Endothelial cell of umbilical vein (primary cell): ENCODE measurements at regions not wholly inside any gene's neighbourhood (a gene's known extent, or its start where the extent isn't known, plus 50 kb on each side); places are given as distances from the start of the nearest gene placed in this dataset.

Experiments used
- BruUV-seq: library from RNA; stranded (reverse); fragments of 400-500 nt; replicated peaks from 2 replicates; lab custom pipeline; 2021; lab: Mats Ljungman, UMichigan
- CTCF ChIA-PET: fragments of 300-600, 350-600 bp; sonication (Branson Sonifier 250); formaldehyde crosslinking; loops from one replicate; lab custom pipeline; 2021; ENCODE audit warnings: antibody characterized with exemption, inconsistent platforms; lab: Charles Lee
- POLR2A ChIA-PET: fragments of 300-600, 350-600 bp; sonication (Branson Sonifier 250); formaldehyde crosslinking; loops from one replicate; lab custom pipeline; 2021; ENCODE audit warnings: antibody characterized with exemption, inconsistent platforms; lab: Charles Lee
- DNase-seq: peaks from one replicate; pipeline ENCODE4 v3.0.0-alpha.2; 2011; ENCODE audit warnings: low read depth, low spot score
- FAIRE-seq: peaks from 2 replicates; lab custom pipeline; 2011; peaks lifted over from hg19 to GRCh38; lab: Jason Lieb, UNC
- H2AFZ ChIP-seq: 2 replicates; pipeline ENCODE4 v1.6.0; 2012; ENCODE audit warnings: low read depth, low read length, control low read depth, inconsistent platforms
- H3K27ac ChIP-seq: 2 replicates; pipeline ENCODE4 v1.5.1; 2011; ENCODE audit warnings: low read depth, mild to moderate bottlenecking, control low read depth, low read length, moderate library complexity; ENCODE audit not compliant: insufficient read depth
- H3K27me3 ChIP-seq, 2 experiments: 2 replicates each; pipeline versions ENCODE4 v1.6.0 to v1.6.1; 2011; ENCODE audit warnings: low read length in 2 of 2, mixed read lengths in 1 of 2; ENCODE audit not compliant: control insufficient read depth in 2 of 2, insufficient read depth in 2 of 2
- H3K36me3 ChIP-seq, 2 experiments: 2 replicates in 1 of 2; 3 replicates in 1 of 2; pipeline ENCODE4 v1.5.1; 2011; ENCODE audit warnings: low read length in 2 of 2, mild to moderate bottlenecking in 1 of 2, moderate library complexity in 1 of 2; ENCODE audit not compliant: control insufficient read depth in 2 of 2, insufficient read depth in 2 of 2; ENCODE audit errors: extremely low read depth in 1 of 2
- H3K4me1 ChIP-seq: 3 replicates; pipeline ENCODE4 v1.5.1; 2011; ENCODE audit warnings: mild to moderate bottlenecking, low read length; ENCODE audit not compliant: control insufficient read depth, insufficient read depth; ENCODE audit errors: extremely low read depth
- H3K4me2 ChIP-seq: 2 replicates; pipeline ENCODE4 v1.6.1; 2011; ENCODE audit warnings: low read length, control low read depth, mixed read lengths; ENCODE audit not compliant: insufficient read depth
- H3K4me3 ChIP-seq, 3 experiments: fragments of 200-600 bp in 1 of 3; sonication (generic), shearing (Covaris generic) in 1 of 3; replicated peaks in 1 of 3; 2 replicates each; pipeline ENCODE4 v1.5.1; 2011 to 2016; ENCODE audit warnings: control low read depth in 3 of 3, low read length in 3 of 3, mild to moderate bottlenecking in 2 of 3, inconsistent platforms in 1 of 3, low read depth in 1 of 3, moderate library complexity in 1 of 3; ENCODE audit not compliant: insufficient read depth in 1 of 3
- H3K79me2 ChIP-seq: 2 replicates; pipeline ENCODE4 v1.6.0; 2012; ENCODE audit warnings: low read length, inconsistent platforms; ENCODE audit not compliant: control insufficient read depth, insufficient read depth
- H3K9ac ChIP-seq: replicated peaks from 2 replicates; pipeline ENCODE3; 2011; ENCODE audit warnings: low read length, control low read depth; ENCODE audit not compliant: insufficient read depth; ENCODE audit errors: extremely low read depth
- H3K9me1 ChIP-seq: replicated peaks from 3 replicates; pipeline ENCODE4 v1.6.0; 2011; ENCODE audit warnings: mild to moderate bottlenecking, low read length; ENCODE audit not compliant: control insufficient read depth, insufficient read depth; ENCODE audit errors: extremely low read depth
- H3K9me3 ChIP-seq: replicated peaks from 2 replicates; pipeline ENCODE4 v1.5.1; 2012; ENCODE audit warnings: low read length, inconsistent platforms; ENCODE audit not compliant: control insufficient read depth, insufficient read depth
- H4K20me1 ChIP-seq: replicated peaks from 2 replicates; pipeline ENCODE3; 2011; ENCODE audit warnings: mild to moderate bottlenecking, low read length; ENCODE audit not compliant: control insufficient read depth, insufficient read depth; ENCODE audit errors: extremely low read depth
- CTCF ChIP-seq, 2 donors: IDR thresholded peaks; 1 replicate in 1 of 2; 2 replicates in 1 of 2; pipeline ENCODE4 v1.5.1; 2011; ENCODE audit warnings: low read length in 2 of 2, mild to moderate bottlenecking in 2 of 2, moderate library complexity in 2 of 2, control low read depth in 1 of 2, inconsistent platforms in 1 of 2, low read depth in 1 of 2; ENCODE audit not compliant: insufficient read depth in 1 of 2; ENCODE audit errors: extremely low read depth in 1 of 2
- EZH2 ChIP-seq: IDR thresholded peaks from 2 replicates; pipeline ENCODE4 v1.6.1; 2012; ENCODE audit warnings: borderline replicate concordance, low read depth, mild to moderate bottlenecking, moderate library complexity, low read length, inconsistent platforms; ENCODE audit not compliant: severe bottlenecking
- FOS ChIP-seq: IDR thresholded peaks from 2 replicates; pipeline ENCODE4 v1.6.1; 2011; ENCODE audit warnings: mild to moderate bottlenecking, low read length, moderate library complexity, borderline replicate concordance; ENCODE audit not compliant: insufficient read depth
- GATA2 ChIP-seq: IDR thresholded peaks from 2 replicates; pipeline ENCODE4 v1.7.0; 2011; ENCODE audit warnings: low read depth, mild to moderate bottlenecking, moderate library complexity, mixed read lengths, low read length; ENCODE audit not compliant: insufficient read length, insufficient read depth
- JUN ChIP-seq: IDR thresholded peaks from 2 replicates; pipeline ENCODE4 v1.6.1; 2011; ENCODE audit warnings: borderline replicate concordance, low read depth; ENCODE audit not compliant: insufficient read length, insufficient read depth
- MAX ChIP-seq: IDR thresholded peaks from 2 replicates; pipeline ENCODE4 v1.6.1; 2011; ENCODE audit not compliant: insufficient read depth, insufficient read length
- MYC ChIP-seq: IDR thresholded peaks from one replicate; pipeline ENCODE4 v1.6.1; 2011; ENCODE audit warnings: mild to moderate bottlenecking, low read depth, low read length
- POLR2A ChIP-seq: IDR thresholded peaks from 2 replicates; pipeline ENCODE4 v1.6.1; 2012; ENCODE audit warnings: low read depth, mild to moderate bottlenecking, control low read depth, low read length
- POLR2AphosphoS5 ChIP-seq: IDR thresholded peaks from 2 replicates; pipeline ENCODE4 v1.6.1; 2012; ENCODE audit warnings: low read depth, mild to moderate bottlenecking, control low read depth, low read length, moderate library complexity; ENCODE audit not compliant: insufficient read depth
- dilution Hi-C: fragments of 300-500 bp; cut with MboI; formaldehyde crosslinking; loops from one replicate; pipeline ENCODE4 v1.15.0; 2019; ENCODE audit warnings: low sequenced_read_pairs; ENCODE audit not compliant: extremely low pct_ligation_motif_present
- intact Hi-C: fragments of 100-400 bp; cut with micrococcal nuclease; formaldehyde crosslinking; loops from one replicate; pipeline ENCODE4 v1.10.0; 2022

- intact Hi-C loops (loop anchor here (1.0 to 5.0 kb wide), 10 partner anchors 21 to 327 kb away; partner anchors contain the start of genes GJA1 and TBC1D32), dilution Hi-C loops (no loop called here)
- Histone ChIP-seq H3K9me1 (no peaks in the 10 kb centered on the region), H3K27me3 (no peaks in the 10 kb centered on the region), H3K36me3 (no peaks in the 10 kb centered on the region), H3K9ac (peak overlapping the region; percentile 96), H3K4me1 (peaks cover 48% of the 10 kb centered on the region), H3K79me2 (no peaks in the 10 kb centered on the region), H4K20me1 (no peaks in the 10 kb centered on the region), H3K9me3 (no peaks in the 10 kb centered on the region), H3K4me3 (peak overlapping the region in 1 of 3 experiments; percentile 20), H3K4me2 (peak overlapping the region; percentile 66), H2AFZ (no peak overlapping the region), H3K27ac (peak overlapping the region; percentile 100)
- peak; percentile 96 for TF ChIP-seq FOS
- no peak for TF ChIP-seq MYC
- TF ChIP-seq GATA2 = peak; percentile 89
- TF ChIP-seq JUN = peak; percentile 94
- peak; percentile 82 for TF ChIP-seq POLR2A
- peak; percentile 92 for TF ChIP-seq POLR2AphosphoS5
- TF ChIP-seq MAX = no peak
- TF ChIP-seq CTCF (IDR thresholded peaks at IDR 0.05; ENCODE audit: extremely low read depth in 1 of 2, insufficient read depth in 1 of 2, low read depth in 1 of 2, low read length in 2 of 2) = no peak
- TF ChIP-seq EZH2 = no peak
- no TSS peak for BruUV-seq
- ChIA-PET CTCF (interaction anchor here (0.6 to 3.4 kb wide), 20 partner anchors 9 to 662 kb away, joined by 3 to 41 read pairs (median 5); partner anchors contain the start of genes GJA1 and TBC1D32), POLR2A (interaction anchor here (0.5 to 4.5 kb wide), 8 partner anchors 10 to 267 kb away, joined by 3 to 94 read pairs (median 4); partner anchors contain the start of gene GJA1)
- FAIRE-seq = peak; percentile 92
- peak; percentile 99 for DNase-seq
Observed at GRCh38 chr6:121522265-121522664, 86.8 kb downstream of the GJA1 start.
